H1 (cell line): ENCODE measurements at regions not wholly inside any gene's neighbourhood (a gene's known extent, or its start where the extent isn't known, plus 50 kb on each side); places are given as distances from the start of the nearest gene placed in this dataset.
A peak's percentile ranks its signal among the peaks of the same experiment; 100 is the strongest.

Experiments used
- CTCF ChIA-PET: fragments of 300-600 bp; sonication (Branson Sonifier 250); formaldehyde crosslinking; loops from one replicate; lab custom pipeline; 2021; ENCODE audit not compliant: partially characterized antibody; lab: Charles Lee
- POLR2A ChIA-PET: fragments of 300-600 bp; sonication (Branson Sonifier 250); formaldehyde crosslinking; loops from one replicate; lab custom pipeline; 2021; ENCODE audit warnings: inconsistent platforms; ENCODE audit not compliant: partially characterized antibody; lab: Charles Lee
- DNase-seq, 2 experiments: peaks; one replicate each; pipeline versions ENCODE4 v3.0.0 to v3.0.0-alpha.2; 2010 to 2022; ENCODE audit warnings: low spot score in 2 of 2, low read depth in 1 of 2, mixed read lengths in 1 of 2
- FAIRE-seq: peaks from 2 replicates; lab custom pipeline; 2011; peaks lifted over from hg19 to GRCh38; lab: Jason Lieb, UNC
- H2AFZ ChIP-seq: 2 replicates; pipeline ENCODE4 v1.8.1; 2012; ENCODE audit warnings: low read length, inconsistent platforms
- H2AK5ac ChIP-seq: 2 replicates; pipeline ENCODE4 v1.6.1; 2013; ENCODE audit warnings: low read depth, low read length
- H2BK120ac ChIP-seq: replicated peaks from 2 replicates; pipeline ENCODE3; 2013; ENCODE audit warnings: low read depth, low read length, inconsistent platforms
- H2BK12ac ChIP-seq: 2 replicates; pipeline ENCODE4 v1.6.1; 2013; ENCODE audit warnings: low read depth, low read length
- H2BK15ac ChIP-seq: 2 replicates; pipeline ENCODE4 v1.6.1; 2013; ENCODE audit warnings: low read length
- H2BK20ac ChIP-seq: 2 replicates; pipeline ENCODE4 v1.6.1; 2013; ENCODE audit warnings: low read length
- H2BK5ac ChIP-seq: 2 replicates; pipeline ENCODE4 v1.6.1; 2013; ENCODE audit warnings: low read depth, low read length
- H3K14ac ChIP-seq: 2 replicates; pipeline ENCODE4 v1.6.1; 2013; ENCODE audit warnings: inconsistent platforms; ENCODE audit not compliant: insufficient read length
- H3K18ac ChIP-seq: 2 replicates; pipeline ENCODE4 v1.6.1; 2013; ENCODE audit warnings: low read length; ENCODE audit errors: extremely low read depth
- H3K23ac ChIP-seq: 2 replicates; pipeline ENCODE4 v1.6.1; 2013; ENCODE audit warnings: inconsistent platforms; ENCODE audit not compliant: insufficient read length
- H3K23me2 ChIP-seq: 2 replicates; pipeline ENCODE4 v1.6.1; 2013; ENCODE audit warnings: low read depth, low read length
- H3K27ac ChIP-seq: 2 replicates; pipeline ENCODE4 v1.6.1; 2011; ENCODE audit warnings: low read depth, low read length, inconsistent platforms
- H3K27me3 ChIP-seq, 4 experiments: replicated peaks in 1 of 4; 1 replicate in 1 of 4; 2 replicates in 3 of 4; pipeline versions ENCODE4 v1.6.1 to v1.8.1; 2011 to 2013; ENCODE audit warnings: low read length in 3 of 4, mild to moderate bottlenecking in 3 of 4, inconsistent platforms in 2 of 4, mixed read lengths in 2 of 4, moderate library complexity in 1 of 4; ENCODE audit not compliant: control insufficient read depth in 3 of 4, insufficient read depth in 3 of 4; ENCODE audit errors: extremely low read depth in 1 of 4
- H3K36me3 ChIP-seq, 4 experiments: 2 replicates each; pipeline versions ENCODE4 v1.6.1 to v1.8.1; 2011 to 2013; ENCODE audit warnings: mild to moderate bottlenecking in 4 of 4, low read length in 3 of 4, moderate library complexity in 2 of 4, control low read depth in 1 of 4, inconsistent platforms in 1 of 4; ENCODE audit not compliant: insufficient read depth in 4 of 4, control insufficient read depth in 2 of 4
- H3K4ac ChIP-seq: replicated peaks from 2 replicates; pipeline ENCODE3; 2013; ENCODE audit warnings: low read length, low read depth, mixed read lengths, inconsistent platforms; ENCODE audit not compliant: insufficient read length
- H3K4me1 ChIP-seq, 4 experiments: replicated peaks in 1 of 4; 1 replicate in 1 of 4; 2 replicates in 3 of 4; pipeline versions ENCODE4 v1.6.1 to v1.8.1; 2011 to 2013; ENCODE audit warnings: low read length in 3 of 4, inconsistent platforms in 2 of 4, mixed read lengths in 1 of 4; ENCODE audit not compliant: insufficient read depth in 4 of 4, control insufficient read depth in 3 of 4
- H3K4me2 ChIP-seq, 2 experiments: 2 replicates each; pipeline versions ENCODE4 v1.6.1 to v1.8.1; 2011 to 2013; ENCODE audit warnings: low read depth in 2 of 2, low read length in 2 of 2, control low read depth in 1 of 2, inconsistent platforms in 1 of 2, mild to moderate bottlenecking in 1 of 2; ENCODE audit not compliant: insufficient read depth in 1 of 2
- H3K4me3 ChIP-seq, 4 experiments: fragments of 200-600, 300-600 bp in 1 of 4; sonication (generic), shearing (Covaris generic), sonication (Bioruptor Twin) in 1 of 4; 2 replicates each; pipeline versions ENCODE4 v1.5.1 to v1.8.1; 2011 to 2016; ENCODE audit warnings: low read length in 4 of 4, low read depth in 3 of 4, control low read depth in 2 of 4, inconsistent platforms in 2 of 4, mild to moderate bottlenecking in 2 of 4, mixed read lengths in 1 of 4, moderate library complexity in 1 of 4; ENCODE audit not compliant: insufficient read depth in 2 of 4; ENCODE audit errors: extremely low read depth in 1 of 4
- H3K56ac ChIP-seq: replicated peaks from 2 replicates; pipeline ENCODE3; 2013; ENCODE audit warnings: low read depth, mild to moderate bottlenecking, mixed read lengths, low read length, inconsistent platforms; ENCODE audit not compliant: insufficient read length
- H3K79me1 ChIP-seq: 2 replicates; pipeline ENCODE4 v1.6.1; 2013; ENCODE audit warnings: low read depth, low read length, control low read depth
- H3K79me2 ChIP-seq, 2 experiments: 2 replicates each; pipeline versions ENCODE4 v1.6.1 to v1.8.1; 2012 to 2013; ENCODE audit warnings: low read length in 2 of 2, mild to moderate bottlenecking in 2 of 2, inconsistent platforms in 1 of 2; ENCODE audit not compliant: insufficient read depth in 2 of 2, control insufficient read depth in 1 of 2
- H3K9ac ChIP-seq, 4 experiments: replicated peaks in 1 of 4; 1 replicate in 1 of 4; 2 replicates in 3 of 4; pipeline versions ENCODE4 v1.6.1 to v1.8.1; 2011 to 2013; ENCODE audit warnings: low read depth in 3 of 4, low read length in 3 of 4, control low read depth in 2 of 4, mild to moderate bottlenecking in 2 of 4, moderate library complexity in 2 of 4, inconsistent platforms in 1 of 4; ENCODE audit errors: extremely low read depth in 1 of 4
- H3K9me3 ChIP-seq, 2 experiments: 2 replicates each; pipeline versions ENCODE4 v1.6.1 to v1.8.1; 2012 to 2013; ENCODE audit warnings: mild to moderate bottlenecking in 2 of 2, moderate library complexity in 2 of 2, control low read depth in 1 of 2, inconsistent platforms in 1 of 2, low read depth in 1 of 2, low read length in 1 of 2, mixed read lengths in 1 of 2; ENCODE audit not compliant: insufficient read depth in 2 of 2
- H4K20me1 ChIP-seq, 2 experiments: replicated peaks in 1 of 2; 2 replicates each; pipeline versions ENCODE3 to v1.8.1; 2011 to 2013; ENCODE audit warnings: inconsistent platforms in 2 of 2, low read length in 2 of 2, mild to moderate bottlenecking in 1 of 2; ENCODE audit not compliant: insufficient read depth in 2 of 2, control insufficient read depth in 1 of 2
- H4K5ac ChIP-seq: 2 replicates; pipeline ENCODE4 v1.6.1; 2013; ENCODE audit warnings: low read length, low read depth, mixed read lengths, inconsistent platforms; ENCODE audit not compliant: insufficient read length
- H4K8ac ChIP-seq: 2 replicates; pipeline ENCODE4 v1.8.0; 2013; ENCODE audit warnings: mild to moderate bottlenecking, moderate library complexity, low read length, inconsistent platforms; ENCODE audit not compliant: insufficient read depth; ENCODE audit errors: extremely low read depth
- H4K91ac ChIP-seq: replicated peaks from 2 replicates; pipeline ENCODE3; 2013; ENCODE audit warnings: low read length, mixed read lengths, inconsistent platforms; ENCODE audit not compliant: insufficient read length
- FOSL1 ChIP-seq: IDR thresholded peaks from 2 replicates; pipeline ENCODE4 v1.6.1; 2011; ENCODE audit warnings: mild to moderate bottlenecking, low read depth, low read length, moderate library complexity; ENCODE audit not compliant: insufficient read depth
- JUND ChIP-seq: IDR thresholded peaks from 2 replicates; pipeline ENCODE4 v1.6.1; 2011; ENCODE audit warnings: mild to moderate bottlenecking, improper control_type of control experiment, low read length
- RNF2 ChIP-seq: fragments of 200-900, 300-1000 bp; sonication (generic); IDR thresholded peaks from 2 replicates; pipeline ENCODE4 v1.7.1; 2016; ENCODE audit warnings: borderline replicate concordance, low read depth, mild to moderate bottlenecking, antibody characterized with exemption, low read length; ENCODE audit not compliant: poor library complexity, severe bottlenecking; ENCODE audit errors: missing control alignments
- SRF ChIP-seq: IDR thresholded peaks from 2 replicates; pipeline ENCODE4 v1.6.1; 2011; ENCODE audit warnings: mild to moderate bottlenecking, low read depth, low read length, moderate library complexity
- WGBS, 2 experiments: shearing (Covaris generic) in 1 of 2; methylation state at CpG; one replicate each; pipeline versions ENCODE4 v1.1.6 to v1.1.7; 2013 to 2015; ENCODE audit warnings: low lambda C conversion rate in 2 of 2, mixed read lengths in 2 of 2, inconsistent platforms in 1 of 2, low coverage in 1 of 2, missing lambda C conversion rate in 1 of 2; ENCODE audit not compliant: insufficient replicate concordance in 2 of 2, insufficient coverage in 1 of 2, insufficient read length in 1 of 2; ENCODE audit errors: extremely low coverage in 1 of 2, missing lambda C conversion rate in 1 of 2; 5-methylcytosine and 5-hydroxymethylcytosine counted together
- TF ChIP-seq, protein P1 (sequence below): IDR thresholded peaks from 2 replicates; pipeline ENCODE4 v1.6.1; 2012; ENCODE audit warnings: inconsistent platforms

DNA sequence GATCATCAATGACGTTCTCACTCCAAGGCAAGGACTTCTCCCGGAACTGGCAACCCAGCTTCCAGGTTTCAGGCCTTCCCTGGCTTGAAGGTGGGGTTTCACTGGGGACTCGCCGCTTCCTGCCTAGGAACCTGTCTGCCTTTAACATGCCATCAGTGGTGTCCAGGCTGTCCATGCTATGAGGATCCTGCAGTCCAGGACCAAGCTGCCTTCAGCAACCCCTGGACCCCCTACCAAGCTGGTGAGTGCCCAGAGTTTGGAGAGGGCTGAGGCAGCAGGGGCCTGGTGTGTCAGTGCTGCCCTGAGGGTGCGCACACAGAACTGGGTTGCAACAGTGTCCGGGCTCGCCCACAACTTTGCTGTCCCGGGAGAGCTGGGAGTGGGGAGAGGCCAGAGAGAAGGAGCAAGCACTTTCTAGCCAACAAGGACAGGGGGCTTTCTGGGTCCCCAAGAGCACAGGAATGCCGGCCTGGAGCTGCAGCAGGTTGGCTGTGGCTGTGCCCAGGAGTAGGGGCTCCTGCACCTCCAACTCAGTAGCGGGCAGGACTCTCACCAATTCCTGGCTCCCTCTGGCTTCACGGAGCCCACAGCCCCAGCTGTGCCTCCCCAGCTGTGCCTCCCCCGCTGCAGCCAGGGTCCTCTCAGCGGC lies 1563.2 kb upstream of the MIR17HG start:
- Histone ChIP-seq H3K14ac (no peak overlapping the region), H3K4ac (no peak overlapping the region), H3K9ac (no peak overlapping the region), H4K5ac (no peak overlapping the region), H2BK12ac (no peak overlapping the region), H3K18ac (no peak overlapping the region), H2AK5ac (no peak overlapping the region), H3K4me3 (no peak overlapping the region), H3K9me3 (peaks cover 0 to 2% of the 10 kb centered on the region in 2 experiments; a peak in 1 of 4 replicates), H2BK5ac (no peak overlapping the region), H3K79me1 (no peaks in the 10 kb centered on the region), H2AFZ (no peak overlapping the region), H2BK15ac (no peak overlapping the region), H3K4me1 (no peaks in the 10 kb centered on the region), H3K27ac (no peak overlapping the region), H3K79me2 (no peaks in the 10 kb centered on the region), H4K8ac (peak overlapping the region; percentile 68; the same call in 1 of the 2 replicates), H2BK20ac (no peak overlapping the region), H4K20me1 (no peaks in the 10 kb centered on the region), H3K23ac (no peak overlapping the region), H2BK120ac (no peak overlapping the region), H3K23me2 (no peaks in the 10 kb centered on the region), H3K56ac (no peak overlapping the region), H3K36me3 (no peaks in the 10 kb centered on the region), H4K91ac (no peak overlapping the region), H3K27me3 (no peaks in the 10 kb centered on the region), H3K4me2 (no peak overlapping the region)
- no peak for TF ChIP-seq JUND
- no peak for TF ChIP-seq RNF2
- no peak for TF ChIP-seq FOSL1
- TF ChIP-seq, protein P1, sequence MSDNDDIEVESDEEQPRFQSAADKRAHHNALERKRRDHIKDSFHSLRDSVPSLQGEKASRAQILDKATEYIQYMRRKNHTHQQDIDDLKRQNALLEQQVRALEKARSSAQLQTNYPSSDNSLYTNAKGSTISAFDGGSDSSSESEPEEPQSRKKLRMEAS: no peak
- TF ChIP-seq SRF: no peak
- POLR2A ChIA-PET: no interaction called here
- DNase-seq (no peak), FAIRE-seq (no peak)
- CTCF ChIA-PET: interaction anchor here (0.5 to 1.0 kb wide), 2 partner anchors 15 to 810 kb away, joined by 3 read pairs; no protein-coding TSS in a partner anchor
- 88% methylated on average over 13 of the region's 13 CpGs; no CpG with 5 or more reads in 1 of the 2 experiments for WGBS, 2 experiments
